OCI-LY7 (cell line): ENCODE measurements at regions not wholly inside any gene's neighbourhood (a gene's known extent, or its start where the extent isn't known, plus 50 kb on each side); places are given as distances from the start of the nearest gene placed in this dataset.

ENCODE experiments used
- BruUV-seq: library from RNA; stranded (reverse); fragments of 400-500 nt; replicated peaks from 2 replicates; lab custom pipeline; 2021; lab: Mats Ljungman, UMichigan
- CTCF ChIA-PET: fragments of 300-600 bp; sonication (Branson Sonifier 250); formaldehyde crosslinking; loops from one replicate; lab custom pipeline; 2022; ENCODE audit warnings: antibody characterized with exemption; ENCODE audit not compliant: unreplicated experiment; lab: Charles Lee
- POLR2A ChIA-PET: fragments of 300-600 bp; sonication (Branson Sonifier 250); formaldehyde crosslinking; loops from one replicate; lab custom pipeline; 2022; ENCODE audit warnings: antibody characterized with exemption; lab: Charles Lee
- DNase-seq: peaks from one replicate; pipeline ENCODE4 v3.0.0-alpha.2; 2015; ENCODE audit warnings: low spot score
- H2AFZ ChIP-seq: fragments of 200-600 bp; sonication (generic), shearing (Covaris generic); 2 replicates; pipeline ENCODE4 v1.6.1; 2014; ENCODE audit warnings: mild to moderate bottlenecking, antibody characterized with exemption, low read length, moderate library complexity
- H3K27ac ChIP-seq: fragments of 200-600 bp; sonication (generic); 2 replicates; pipeline ENCODE4 v1.5.1; 2014; ENCODE audit warnings: mixed run types, low read depth, mild to moderate bottlenecking, moderate library complexity, low read length, inconsistent platforms; ENCODE audit not compliant: poor library complexity, severe bottlenecking
- H3K36me3 ChIP-seq: fragments of 200-600 bp; sonication (generic); 2 replicates; pipeline ENCODE4 v1.6.1; 2014; ENCODE audit warnings: mild to moderate bottlenecking, antibody characterized with exemption, low read length, moderate library complexity, mixed read lengths; ENCODE audit not compliant: insufficient read depth
- H3K4me1 ChIP-seq: fragments of 200-600 bp; sonication (generic); 2 replicates; pipeline ENCODE4 v1.5.1; 2014; ENCODE audit warnings: mild to moderate bottlenecking, low read length; ENCODE audit not compliant: insufficient read depth, poor library complexity, severe bottlenecking
- H3K4me2 ChIP-seq: fragments of 200-600 bp; sonication (generic); 2 replicates; pipeline ENCODE4 v1.6.1; 2014; ENCODE audit warnings: mild to moderate bottlenecking, low read length
- H3K4me3 ChIP-seq: fragments of 200-600 bp; sonication (generic); 2 replicates; pipeline ENCODE4 v1.5.1; 2014; ENCODE audit warnings: mild to moderate bottlenecking, low read depth, low read length; ENCODE audit not compliant: poor library complexity, severe bottlenecking
- H3K79me2 ChIP-seq: fragments of 200-600 bp; sonication (generic); 2 replicates; pipeline ENCODE4 v1.6.1; 2016; ENCODE audit warnings: low read depth, mild to moderate bottlenecking, low read length, moderate library complexity, mixed read lengths; ENCODE audit not compliant: insufficient read depth
- H3K9me2 ChIP-seq: fragments of 200-600 bp; sonication (generic); 2 replicates; pipeline ENCODE4 v1.6.1; 2016; ENCODE audit warnings: mild to moderate bottlenecking, low read length, mixed read lengths; ENCODE audit not compliant: insufficient read depth
- H3K9me3 ChIP-seq: fragments of 200-600 bp; sonication (generic); 2 replicates; pipeline ENCODE4 v1.6.1; 2014; ENCODE audit warnings: mild to moderate bottlenecking, mixed run types, low read length, mixed read lengths
- H4K20me1 ChIP-seq: fragments of 200-600 bp; sonication (generic); 2 replicates; pipeline ENCODE4 v1.6.1; 2014; ENCODE audit warnings: mild to moderate bottlenecking, antibody characterized with exemption, low read length, moderate library complexity, mixed read lengths; ENCODE audit not compliant: insufficient read depth
- CTCF ChIP-seq: fragments of 200-600 bp; sonication (generic); conservative IDR thresholded peaks from 2 replicates; pipeline ENCODE4 v1.5.1; 2014; ENCODE audit warnings: mild to moderate bottlenecking, antibody characterized with exemption, low read length, moderate library complexity, mixed read lengths
- EZH2phosphoT487 ChIP-seq: fragments of 200-600 bp; sonication (generic); IDR thresholded peaks from 2 replicates; pipeline ENCODE4 v1.6.1; 2018; ENCODE audit warnings: low read depth, borderline replicate concordance, mild to moderate bottlenecking, mixed run types, antibody characterized with exemption, low read length, moderate library complexity, mixed read lengths
- intact Hi-C: fragments of 100-400 bp; cut with micrococcal nuclease; formaldehyde crosslinking; loops from one replicate; pipeline ENCODE4 v1.10.0; 2022; ENCODE audit not compliant: unreplicated experiment

GRCh38 chr12:124687917-124688316 is 120.5 kb upstream of the NCOR2 start:
- POLR2A ChIA-PET, result no interaction called here
- CTCF ChIA-PET, result no interaction called here
- no peaks in the 10 kb centered on the region for H3K36me3 ChIP-seq
- H3K27ac ChIP-seq, result no peak overlapping the region
- no peak overlapping the region for H2AFZ ChIP-seq
- H3K4me2 ChIP-seq, result no peak overlapping the region
- H3K4me3 ChIP-seq, result no peak overlapping the region
- intact Hi-C loops, result no loop called here
- no peaks in the 10 kb centered on the region for H3K79me2 ChIP-seq
- BruUV-seq, result no TSS peak
- H3K9me2 ChIP-seq, result no peaks in the 10 kb centered on the region
- no peaks in the 10 kb centered on the region for H3K9me3 ChIP-seq
- DNase-seq, result no peak
- no peaks in the 10 kb centered on the region for H4K20me1 ChIP-seq
- TF ChIP-seq CTCF (no peak), EZH2phosphoT487 (no peak)
- H3K4me1 ChIP-seq, result no peaks in the 10 kb centered on the region

- Histone ChIP-seq H3K9me2 (no peaks in the 10 kb centered on the region), H3K36me3 (no peaks in the 10 kb centered on the region), H3K4me1 (no peaks in the 10 kb centered on the region), H2AFZ (no peak overlapping the region), H3K4me2 (no peak overlapping the region), H3K27ac (no peak overlapping the region), H4K20me1 (no peaks in the 10 kb centered on the region), H3K4me3 (no peak overlapping the region), H3K79me2 (no peaks in the 10 kb centered on the region), H3K9me3 (no peaks in the 10 kb centered on the region)
- ChIA-PET POLR2A (interaction anchor here (0.6 kb wide), 1 partner anchor 42 kb away, joined by 3 read pairs; no protein-coding TSS in a partner anchor), CTCF (no interaction called here)
- BruUV-seq, result no TSS peak
- no peak for DNase-seq
- intact Hi-C loops, result no loop called here
- TF ChIP-seq CTCF (no peak), EZH2phosphoT487 (no peak)
Observed at GRCh38 chr12:124687174-124687902, 119.9 kb upstream of the NCOR2 start.

GRCh38 chr12:124686370-124687173 is 119.2 kb upstream of the NCOR2 start:
- Histone ChIP-seq H3K79me2 (no peaks in the 10 kb centered on the region), H3K4me3 (no peak overlapping the region), H3K9me3 (no peaks in the 10 kb centered on the region), H2AFZ (no peak overlapping the region), H3K9me2 (no peaks in the 10 kb centered on the region), H4K20me1 (no peaks in the 10 kb centered on the region), H3K4me1 (no peaks in the 10 kb centered on the region), H3K27ac (no peak overlapping the region), H3K4me2 (no peak overlapping the region), H3K36me3 (no peaks in the 10 kb centered on the region)
- ChIA-PET POLR2A (no interaction called here), CTCF (no interaction called here)
- no TSS peak for BruUV-seq
- DNase-seq, result no peak
- intact Hi-C loops, result no loop called here
- no peak for TF ChIP-seq CTCF
- no peak for TF ChIP-seq EZH2phosphoT487
